Astrocyte (in vitro differentiated cells and primary cell): ENCODE measurements at regions not wholly inside any gene's neighbourhood (a gene's known extent, or its start where the extent isn't known, plus 50 kb on each side); places are given as distances from the start of the nearest gene placed in this dataset.

Experiments
- CTCF ChIP-seq: IDR thresholded peaks from 2 replicates; pipeline ENCODE4 v1.5.1; 2011; ENCODE audit warnings: low read depth, mild to moderate bottlenecking, inconsistent platforms, low read length, moderate library complexity; ENCODE audit not compliant: insufficient read depth
- EZH2 ChIP-seq: IDR thresholded peaks from 2 replicates; pipeline ENCODE4 v1.6.1; 2012; ENCODE audit warnings: mild to moderate bottlenecking, low read length, inconsistent platforms; ENCODE audit not compliant: insufficient read depth

GRCh38 chr10:65491799-65492198 is 1434.0 kb upstream of the LRRTM3 start:
- TF ChIP-seq CTCF (no peak), EZH2 (no peak)
